NOMO-1 treated with dmso at 0.1 percent for 144 hours (cell line): ENCODE measurements at regions not wholly inside any gene's neighbourhood (a gene's known extent, or its start where the extent isn't known, plus 50 kb on each side); places are given as distances from the start of the nearest gene placed in this dataset.
"Not testable (repeated sequence)": the region's sequence is repeated elsewhere in the genome, so short reads cannot be mapped to it uniquely, and the experiment has no call there.

Source experiments
- DNase-seq: peaks from one replicate; lab custom pipeline; 2025; ENCODE audit not compliant: unreplicated experiment; lab: John Stamatoyannopoulos, UW

DNA sequence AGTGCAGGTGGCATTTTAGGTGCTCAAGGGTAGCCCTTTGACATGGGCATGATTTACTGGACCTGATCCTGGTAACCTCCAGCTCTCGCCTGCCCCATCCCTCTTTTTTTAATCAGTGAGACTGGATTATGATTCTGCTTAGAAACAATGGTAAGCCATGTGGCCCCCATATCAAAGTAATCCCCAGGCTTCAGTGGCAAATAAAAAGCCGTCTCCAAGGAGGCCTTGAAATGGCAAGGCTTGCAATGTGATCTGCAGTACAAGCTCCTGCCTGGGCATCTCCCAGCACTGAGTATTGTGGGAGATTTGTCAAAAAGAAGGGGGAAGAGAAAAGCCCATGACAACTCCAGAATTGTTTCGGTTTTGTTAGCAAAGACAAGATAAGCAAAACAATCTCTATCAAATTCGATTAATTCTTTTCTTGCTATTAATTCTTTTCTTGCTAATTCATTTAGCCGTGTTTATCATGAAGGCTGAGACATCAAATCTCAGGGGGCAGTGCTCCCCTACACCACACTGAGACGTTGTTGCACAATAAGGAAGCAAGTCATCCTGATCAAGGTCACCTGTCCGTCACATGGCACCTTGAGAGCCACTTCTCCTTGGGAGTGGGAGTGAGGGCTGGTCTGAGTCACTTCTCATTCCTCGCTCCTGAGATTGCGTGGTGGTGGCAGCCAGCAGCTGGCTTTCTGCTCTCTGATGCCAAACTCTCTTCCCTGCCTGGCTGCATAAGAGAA, 312.7 kb upstream of the GATB start:
- DNase-seq: peak; percentile 19

DNA sequence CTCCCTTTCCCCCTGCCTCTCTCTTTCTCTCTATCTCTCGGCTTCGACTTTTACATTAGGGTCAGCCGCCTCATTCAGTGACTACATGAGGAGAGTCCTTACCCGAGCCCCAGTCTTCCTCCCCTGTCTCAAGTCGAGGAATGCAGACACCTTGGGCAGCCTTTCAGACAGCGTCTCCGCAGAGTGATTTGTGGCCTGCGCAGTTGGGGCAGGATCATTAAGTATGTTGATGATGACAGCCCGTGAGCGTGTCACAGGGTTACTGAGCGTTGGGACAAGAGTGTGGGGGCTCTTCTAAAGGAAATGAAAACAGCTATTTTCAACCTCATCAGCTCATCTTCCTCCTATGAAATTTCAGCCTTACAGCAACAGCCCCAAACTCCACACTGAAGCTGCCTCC, 312.1 kb upstream of the GATB start:
- DNase-seq: peak; percentile 52

DNA sequence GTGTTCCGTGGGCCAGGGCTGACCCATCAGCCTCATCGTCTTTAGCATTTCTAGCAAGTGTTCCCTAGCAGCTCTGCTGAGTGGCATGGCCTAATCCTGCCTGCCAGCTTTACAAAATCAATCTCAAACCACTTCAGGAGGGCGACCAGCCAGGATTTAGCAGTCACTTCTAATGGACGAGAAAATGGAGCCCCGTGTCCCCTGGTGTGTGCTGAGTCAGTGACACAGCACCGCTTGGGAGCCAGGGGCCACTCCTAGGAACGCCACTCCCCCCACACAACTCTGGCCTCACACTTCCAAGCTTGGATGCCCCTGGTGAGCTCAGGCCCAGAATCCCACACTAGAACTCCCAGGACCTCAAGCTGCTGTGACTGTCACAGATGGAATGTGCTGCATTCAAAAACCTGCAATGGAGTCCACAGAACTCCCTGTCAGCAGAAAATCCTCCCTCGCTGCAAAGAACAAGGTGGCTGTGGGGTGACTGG, 311.2 kb upstream of the GATB start:
- DNase-seq: no peak

DNA sequence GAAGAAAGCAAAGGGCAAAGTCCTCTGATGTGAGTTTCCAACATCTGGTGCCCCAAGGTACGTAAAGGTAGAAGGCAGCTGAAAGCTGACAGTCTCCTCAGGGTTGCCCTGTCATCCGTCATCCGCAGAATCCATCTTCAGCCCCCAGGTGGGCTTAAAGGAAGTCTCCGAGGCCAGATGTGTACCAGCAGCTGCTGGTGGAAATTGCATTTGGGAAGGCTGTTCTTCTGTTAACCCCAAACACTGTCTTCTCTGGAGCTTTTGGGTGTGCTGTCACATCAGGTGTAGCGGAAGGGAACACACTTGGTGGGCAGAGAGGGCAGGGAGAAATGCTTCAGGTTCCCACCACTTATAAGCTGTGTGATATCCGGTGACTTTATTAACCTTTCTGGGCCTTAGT, 310.0 kb upstream of the GATB start:
- DNase-seq: no peak

GRCh38 chr4:152068866-152069265, 308.1 kb upstream of the GATB start:
- DNase-seq: no peak

GRCh38 chr4:152065545-152065944, 304.7 kb upstream of the GATB start:
- DNase-seq: no peak

- no peak for DNase-seq
Observed at GRCh38 chr4:152064753-152065152, 303.9 kb upstream of the GATB start.

DNA sequence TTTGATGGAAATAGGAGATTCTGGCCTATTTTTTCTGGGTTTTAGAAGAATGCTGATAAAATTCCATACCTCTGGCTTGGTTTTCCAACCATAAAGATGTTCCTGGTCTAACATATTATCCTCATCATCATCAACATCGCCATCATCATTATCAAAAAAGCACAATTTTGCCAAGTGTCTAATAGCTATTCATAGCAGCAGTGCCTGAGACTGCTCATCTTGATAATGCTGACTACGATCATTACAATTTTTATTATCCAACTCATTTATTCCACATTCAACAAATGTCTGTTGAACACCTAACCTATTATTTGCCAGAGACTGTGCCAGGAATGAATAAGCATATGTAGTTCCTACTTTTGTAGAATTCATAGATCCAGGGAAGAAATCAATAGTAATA, 303.5 kb upstream of the GATB start:
- DNase-seq: no peak

- DNase-seq: peak; percentile 39
Observed at GRCh38 chr4:152063621-152064240, 302.9 kb upstream of the GATB start.

- DNase-seq: no peak
Observed at GRCh38 chr4:152062936-152063620, 302.3 kb upstream of the GATB start.

GRCh38 chr4:152054731-152055130, 293.9 kb upstream of the GATB start:
- no peak for DNase-seq

DNA sequence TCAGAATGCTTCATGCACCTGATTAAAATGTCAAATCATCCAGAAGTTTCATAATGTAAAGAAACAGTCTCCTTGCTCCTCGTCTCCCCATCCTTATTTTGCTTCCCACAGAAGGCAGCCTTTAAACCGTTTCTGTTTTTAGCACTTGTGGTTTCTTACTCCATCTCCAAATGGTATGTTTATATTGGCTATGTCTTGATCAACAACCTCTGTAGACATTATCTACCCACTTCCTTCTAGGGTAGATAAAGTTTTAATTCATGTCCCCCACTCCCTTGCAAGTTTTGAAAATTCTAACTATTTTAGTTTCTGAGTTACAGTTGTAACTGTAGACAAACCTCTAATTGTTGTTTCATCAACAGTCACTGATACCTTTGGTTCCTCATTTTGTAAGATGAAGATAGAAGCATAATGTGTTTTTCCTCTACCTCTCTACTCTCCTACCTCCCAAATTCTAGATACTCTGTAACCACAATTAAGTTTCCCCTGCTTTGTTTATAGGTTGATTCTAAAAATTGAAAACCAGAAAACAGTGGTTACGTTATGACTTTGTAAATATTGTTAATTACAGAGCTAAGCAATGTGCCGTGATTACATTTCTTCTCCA, 291.7 kb upstream of the GATB start:
- DNase-seq: peak; percentile 92

DNA sequence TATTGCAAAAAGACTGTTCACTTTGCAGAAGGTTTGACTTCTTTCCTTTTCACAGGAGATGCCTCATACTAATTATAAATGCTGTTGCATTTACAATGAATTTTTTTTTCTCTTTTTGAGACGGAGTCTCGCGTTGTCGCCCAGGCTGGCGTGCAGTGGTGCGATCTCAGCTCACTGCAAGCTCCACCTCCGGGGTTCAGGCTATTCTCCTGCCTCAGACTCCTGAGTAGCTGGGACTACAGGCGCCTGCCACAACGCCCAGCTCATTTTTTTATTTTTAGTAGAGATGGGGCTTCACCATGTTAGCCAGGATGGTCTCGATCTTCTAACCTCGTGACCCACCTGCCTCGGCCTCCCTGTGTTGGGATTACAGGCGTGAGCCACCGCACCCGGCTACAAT, 290.5 kb upstream of the GATB start:
- not testable (repeated sequence) for DNase-seq

GRCh38 chr4:152050106-152050505, 289.3 kb upstream of the GATB start:
- DNase-seq: no peak

DNA sequence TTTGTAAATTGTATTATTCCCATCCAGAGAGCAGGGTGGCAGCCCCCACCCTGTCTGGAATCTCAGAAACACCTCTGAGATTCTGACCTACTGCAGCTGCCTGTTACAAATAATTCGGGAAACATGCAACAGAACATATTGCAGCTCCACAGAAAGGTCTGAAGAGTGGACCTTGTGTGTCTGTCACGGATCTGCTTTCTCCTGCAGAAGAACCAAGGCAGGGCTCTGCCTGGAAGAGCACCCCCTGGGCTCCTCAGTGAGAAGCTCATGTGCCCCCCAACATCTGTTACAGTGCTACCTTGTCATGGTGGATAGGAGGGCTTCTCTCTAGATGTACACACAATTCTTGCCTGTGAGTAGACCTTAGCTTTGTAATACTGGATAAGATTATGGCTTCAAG, 286.6 kb upstream of the GATB start:
- DNase-seq: no peak

DNA sequence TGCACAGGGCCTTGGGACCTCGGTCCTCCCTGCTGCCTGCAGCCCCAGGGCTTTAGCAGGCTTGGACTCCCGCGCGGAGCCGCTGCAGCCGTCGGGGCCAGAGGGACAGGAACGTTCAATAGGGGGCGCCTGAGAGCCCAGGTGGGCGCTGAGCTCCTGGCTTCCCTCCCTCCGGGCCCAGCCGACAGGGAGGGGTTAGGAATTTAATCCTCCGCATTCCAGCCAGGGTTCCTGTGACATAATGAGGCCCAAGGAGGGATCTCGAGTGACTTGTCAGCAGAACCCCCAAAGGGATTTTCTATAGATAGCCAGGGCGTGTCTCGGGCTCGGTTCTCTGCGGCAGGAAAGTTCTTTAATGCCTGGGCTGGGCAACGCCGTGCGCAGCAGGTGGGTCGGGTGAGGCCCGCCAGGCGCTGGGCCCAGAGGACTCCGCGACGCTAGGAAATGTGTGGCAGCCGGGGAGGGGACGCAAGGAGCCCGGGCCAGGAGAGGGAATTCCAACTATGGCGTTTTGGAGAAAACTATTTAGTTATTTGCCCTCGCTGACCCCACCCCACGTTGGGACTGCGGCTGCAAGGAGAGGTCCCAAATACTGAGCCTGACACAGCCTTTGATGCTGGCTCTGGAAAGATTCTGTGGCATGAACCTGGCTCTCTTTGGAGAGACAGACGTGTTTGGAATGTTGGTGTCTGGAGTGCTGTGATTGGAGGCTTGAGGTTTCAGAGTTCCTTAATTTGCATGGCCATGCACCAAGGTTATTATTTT, 285.2 kb upstream of the GATB start:
- DNase-seq: no peak

DNA sequence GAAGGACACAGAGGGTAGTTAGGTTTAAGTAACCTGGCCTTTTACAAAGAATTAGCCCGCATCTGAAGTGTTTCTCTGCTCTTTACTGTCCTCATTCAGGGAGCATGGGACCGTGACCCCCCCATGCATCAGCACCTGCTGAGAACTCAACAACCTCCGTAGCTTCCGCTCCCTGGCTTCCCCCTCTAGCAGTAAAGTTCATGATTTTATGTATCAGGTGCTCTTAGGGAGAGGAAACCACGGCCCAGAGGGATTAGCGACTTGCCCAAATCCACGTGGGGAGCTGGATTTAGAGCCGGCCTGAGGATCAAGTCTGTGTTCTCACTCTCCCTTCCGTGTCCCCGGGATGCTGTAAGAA, 284.6 kb upstream of the GATB start:
- DNase-seq: no peak

DNA sequence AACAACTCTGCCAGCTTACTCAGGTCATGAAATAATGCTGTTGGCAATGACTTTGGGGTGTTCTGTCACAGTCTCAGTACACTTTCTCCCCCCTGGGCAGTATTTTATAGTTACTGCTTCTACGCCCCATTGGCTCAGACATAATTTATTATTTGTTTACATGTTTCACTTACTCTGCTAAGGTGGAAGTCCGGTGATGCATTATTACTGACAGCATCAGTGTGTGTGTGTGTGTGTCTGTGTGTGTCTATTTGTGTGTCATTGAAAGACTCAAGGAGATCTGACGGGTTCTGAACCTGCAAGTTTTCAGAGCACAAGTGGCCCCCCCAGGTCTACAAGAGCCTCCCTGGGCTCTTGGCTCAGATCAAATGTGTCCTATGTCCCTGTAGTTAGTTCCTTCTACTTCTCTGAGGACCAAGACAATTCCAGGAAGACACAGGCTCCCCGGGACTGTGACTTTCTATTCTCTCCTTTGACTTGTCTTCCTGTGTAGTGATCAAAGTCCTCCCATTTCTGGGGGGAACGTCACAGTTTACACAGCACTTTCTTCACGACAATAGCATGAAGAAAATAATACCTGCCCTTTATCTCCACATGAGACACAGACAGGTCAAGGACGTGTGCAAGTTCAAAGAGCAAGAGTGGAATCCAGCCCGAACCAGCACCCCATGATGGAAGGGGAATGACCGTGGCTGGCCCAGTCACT, 283.7 kb upstream of the GATB start:
- no peak for DNase-seq

GRCh38 chr4:152041295-152041694, 280.5 kb upstream of the GATB start:
- DNase-seq: no peak

- no peak for DNase-seq
Observed at GRCh38 chr4:152039691-152040090, 278.9 kb upstream of the GATB start.
